Cardiac muscle cell (in vitro differentiated cells and primary cell): ENCODE measurements at regions not wholly inside any gene's neighbourhood (a gene's known extent, or its start where the extent isn't known, plus 50 kb on each side); places are given as distances from the start of the nearest gene placed in this dataset.

ENCODE experiments used
- DNase-seq, 2 donors: peaks; one replicate each; pipeline versions ENCODE4 v3.0.0 to v3.0.0-alpha.2; 2010 to 2017; ENCODE audit warnings: low read depth in 1 of 2, low spot score in 1 of 2
- H3K27ac ChIP-seq: fragments of 200-600 bp; sonication (generic); 2 replicates; pipeline ENCODE4 v1.5.1; 2016
- H3K27me3 ChIP-seq: fragments of 200-600 bp; sonication (generic); 2 replicates; pipeline ENCODE4 v1.6.0; 2016; ENCODE audit warnings: control low read depth
- H3K36me3 ChIP-seq: fragments of 200-600 bp; sonication (generic); 2 replicates; pipeline ENCODE4 v1.5.1; 2016; ENCODE audit warnings: control low read depth
- H3K4me1 ChIP-seq: fragments of 200-600 bp; sonication (generic); 2 replicates; pipeline ENCODE4 v1.8.1; 2017; ENCODE audit warnings: low read depth, mild to moderate bottlenecking, mixed run types
- H3K4me3 ChIP-seq: fragments of 200-600 bp; sonication (generic); 2 replicates; pipeline ENCODE4 v1.5.1; 2016; ENCODE audit warnings: mild to moderate bottlenecking
- H3K9me3 ChIP-seq: fragments of 200-600 bp; sonication (generic); 2 replicates; pipeline ENCODE4 v1.5.1; 2017; ENCODE audit warnings: low read depth, mild to moderate bottlenecking, control low read depth
- CTCF ChIP-seq: IDR thresholded peaks from 2 replicates; pipeline ENCODE4 v1.5.1; 2012; ENCODE audit warnings: low read depth, mild to moderate bottlenecking, low read length

GRCh38 chr7:81420526-81421226, 349.2 kb downstream of the HGF start:
- Histone ChIP-seq H3K4me1 (no peaks in the 10 kb centered on the region), H3K4me3 (no peak overlapping the region), H3K9me3 (no peaks in the 10 kb centered on the region), H3K27me3 (no peaks in the 10 kb centered on the region), H3K27ac (no peak overlapping the region), H3K36me3 (no peaks in the 10 kb centered on the region)
- TF ChIP-seq CTCF = no peak
- no peak for DNase-seq

GRCh38 chr7:81419731-81420130, 350.1 kb downstream of the HGF start:
- no peak for DNase-seq
- H3K27ac ChIP-seq = no peak overlapping the region
- no peak for TF ChIP-seq CTCF
- no peaks in the 10 kb centered on the region for H3K9me3 ChIP-seq
- no peak overlapping the region for H3K4me3 ChIP-seq
- H3K36me3 ChIP-seq = no peaks in the 10 kb centered on the region
- H3K4me1 ChIP-seq = no peaks in the 10 kb centered on the region
- H3K27me3 ChIP-seq = no peaks in the 10 kb centered on the region

- TF ChIP-seq CTCF = no peak
- DNase-seq = no peak
- Histone ChIP-seq H3K4me3 (no peak overlapping the region), H3K36me3 (no peaks in the 10 kb centered on the region), H3K9me3 (no peaks in the 10 kb centered on the region), H3K4me1 (no peaks in the 10 kb centered on the region), H3K27ac (no peak overlapping the region), H3K27me3 (no peaks in the 10 kb centered on the region)
Measured at GRCh38 chr7:81416659-81417058, 353.2 kb downstream of the HGF start.

- TF ChIP-seq CTCF = no peak
- no peak for DNase-seq
- H3K27me3 ChIP-seq = no peaks in the 10 kb centered on the region
- H3K4me1 ChIP-seq = no peaks in the 10 kb centered on the region
- H3K9me3 ChIP-seq = no peaks in the 10 kb centered on the region
- H3K36me3 ChIP-seq = no peaks in the 10 kb centered on the region
- no peak overlapping the region for H3K4me3 ChIP-seq
- H3K27ac ChIP-seq = no peak overlapping the region
Measured at GRCh38 chr7:81415181-81415580, 354.7 kb downstream of the HGF start.

DNA sequence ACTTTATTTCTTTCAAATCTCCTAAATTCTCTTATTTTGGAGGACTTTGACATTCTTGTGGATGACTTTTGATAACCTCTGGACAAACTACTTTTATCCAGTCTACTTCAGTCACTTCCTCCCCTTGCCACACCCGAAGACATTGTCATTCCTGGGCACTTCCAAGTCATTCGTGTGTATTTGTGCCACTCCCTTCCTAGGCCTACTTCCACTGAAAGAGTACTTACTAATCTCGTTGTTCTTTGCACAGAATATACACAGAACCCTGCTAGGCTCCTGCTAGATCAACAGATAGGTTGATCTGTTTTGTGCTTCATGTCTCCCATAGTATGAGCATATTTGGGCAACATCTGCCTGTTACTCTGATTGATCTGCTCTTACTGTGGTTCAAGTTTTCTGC, 355.4 kb downstream of the HGF start:
- no peak for DNase-seq
- Histone ChIP-seq H3K4me3 (no peak overlapping the region), H3K36me3 (no peaks in the 10 kb centered on the region), H3K27me3 (no peaks in the 10 kb centered on the region), H3K9me3 (no peaks in the 10 kb centered on the region), H3K27ac (no peak overlapping the region), H3K4me1 (no peaks in the 10 kb centered on the region)
- TF ChIP-seq CTCF = no peak
